ENCODE measurements at regions not wholly inside any gene's neighbourhood (a gene's known extent, or its start where the extent isn't known, plus 50 kb on each side); places are given as distances from the start of the nearest gene placed in this dataset.

- Histone ChIP-seq H3K27me3 (ENCODE audit: control insufficient read depth, insufficient read depth, low read length) (no peaks in the 10 kb centered on the region), H3K4me3 (ENCODE audit: insufficient read depth, low read depth, low read length) (no peak overlapping the region)
- no peak for DNase-seq
These were observed 350.7 kb upstream of the ZMIZ1 start for GRCh38 chr10:78718032-78718572.

GRCh38 chr10:78719276-78719675, 349.5 kb upstream of the ZMIZ1 start:
- Histone ChIP-seq H3K27me3 (ENCODE audit: control insufficient read depth, insufficient read depth, low read length) (no peaks in the 10 kb centered on the region), H3K4me3 (ENCODE audit: insufficient read depth, low read depth, low read length) (no peak overlapping the region), H3K36me3 (replicated peaks; ENCODE audit: control insufficient read depth, insufficient read depth, low read length) (no peaks in the 10 kb centered on the region)
- no peak for DNase-seq

More at GRCh38 chr10:78718032-78718572, 350.7 kb upstream of the ZMIZ1 start:
- no peaks in the 10 kb centered on the region for H3K36me3 ChIP-seq (replicated peaks; ENCODE audit: control insufficient read depth, insufficient read depth, low read length)

DNA sequence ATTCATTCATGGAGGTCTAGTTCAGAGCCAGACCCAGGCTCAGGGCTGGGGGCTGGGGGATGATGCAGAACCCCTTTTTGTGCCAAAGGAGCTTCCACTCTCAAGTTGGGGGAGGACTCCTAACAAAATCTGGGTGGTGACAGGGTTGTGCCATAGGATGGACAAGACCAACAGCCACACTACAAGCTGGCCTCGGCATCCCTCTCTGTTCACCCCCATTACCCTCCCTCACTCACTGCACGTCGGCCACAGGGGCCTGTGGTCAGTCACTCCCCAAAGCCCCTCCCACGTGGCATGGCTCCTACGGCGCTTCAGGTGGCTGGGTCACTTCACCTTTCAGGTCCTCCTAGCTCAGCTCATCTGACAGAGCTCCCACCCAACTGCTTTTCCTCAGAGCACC, 348.7 kb upstream of the ZMIZ1 start:
- no peak for DNase-seq
- Histone ChIP-seq H3K36me3 (replicated peaks; ENCODE audit: control insufficient read depth, insufficient read depth, low read length) (no peaks in the 10 kb centered on the region), H3K4me3 (ENCODE audit: insufficient read depth, low read depth, low read length) (no peak overlapping the region), H3K27me3 (ENCODE audit: control insufficient read depth, insufficient read depth, low read length) (no peaks in the 10 kb centered on the region)

DNA sequence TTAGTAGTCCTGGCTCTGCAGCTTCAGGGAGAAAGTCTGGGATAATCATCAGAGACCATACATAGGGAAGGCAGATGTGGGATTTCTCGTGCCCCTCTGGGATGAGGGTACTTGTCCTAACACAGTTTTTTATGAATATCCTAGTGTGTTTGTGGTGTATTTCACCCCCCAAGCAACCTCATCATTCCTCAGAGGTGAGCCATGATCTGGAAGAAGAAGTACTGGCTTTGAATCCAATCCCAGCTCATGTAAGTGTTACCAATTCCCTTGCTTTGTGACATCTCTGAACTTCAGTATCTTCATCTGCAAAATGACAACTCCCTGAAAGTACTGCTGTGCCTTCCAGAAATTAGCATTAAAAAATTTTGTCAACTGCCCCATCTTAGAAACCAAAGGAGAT, 347.5 kb upstream of the ZMIZ1 start:
- DNase-seq: no peak
- H3K27me3 ChIP-seq (ENCODE audit: control insufficient read depth, insufficient read depth, low read length): no peaks in the 10 kb centered on the region
- H3K36me3 ChIP-seq (replicated peaks; ENCODE audit: control insufficient read depth, insufficient read depth, low read length): no peaks in the 10 kb centered on the region
- H3K4me3 ChIP-seq (ENCODE audit: insufficient read depth, low read depth, low read length): no peak overlapping the region

- Histone ChIP-seq H3K27me3 (ENCODE audit: control insufficient read depth, insufficient read depth, low read length) (no peaks in the 10 kb centered on the region), H3K36me3 (replicated peaks; ENCODE audit: control insufficient read depth, insufficient read depth, low read length) (no peaks in the 10 kb centered on the region), H3K4me3 (ENCODE audit: insufficient read depth, low read depth, low read length) (no peak overlapping the region)
- DNase-seq: no peak
These were observed 343.9 kb upstream of the ZMIZ1 start for GRCh38 chr10:78724846-78725245.

- H3K4me3 ChIP-seq (ENCODE audit: insufficient read depth, low read depth, low read length): no peak overlapping the region
- H3K36me3 ChIP-seq (replicated peaks; ENCODE audit: control insufficient read depth, insufficient read depth, low read length): no peaks in the 10 kb centered on the region
- H3K27me3 ChIP-seq (ENCODE audit: control insufficient read depth, insufficient read depth, low read length): no peaks in the 10 kb centered on the region
- DNase-seq: no peak
These were observed 342.6 kb upstream of the ZMIZ1 start for GRCh38 chr10:78726171-78726570.

- no peak overlapping the region for H3K4me3 ChIP-seq (ENCODE audit: insufficient read depth, low read depth, low read length)
- H3K27me3 ChIP-seq (ENCODE audit: control insufficient read depth, insufficient read depth, low read length): no peaks in the 10 kb centered on the region
- no peaks in the 10 kb centered on the region for H3K36me3 ChIP-seq (replicated peaks; ENCODE audit: control insufficient read depth, insufficient read depth, low read length)
- DNase-seq: no peak
These were observed 341.5 kb upstream of the ZMIZ1 start for GRCh38 chr10:78727251-78727650.

DNA sequence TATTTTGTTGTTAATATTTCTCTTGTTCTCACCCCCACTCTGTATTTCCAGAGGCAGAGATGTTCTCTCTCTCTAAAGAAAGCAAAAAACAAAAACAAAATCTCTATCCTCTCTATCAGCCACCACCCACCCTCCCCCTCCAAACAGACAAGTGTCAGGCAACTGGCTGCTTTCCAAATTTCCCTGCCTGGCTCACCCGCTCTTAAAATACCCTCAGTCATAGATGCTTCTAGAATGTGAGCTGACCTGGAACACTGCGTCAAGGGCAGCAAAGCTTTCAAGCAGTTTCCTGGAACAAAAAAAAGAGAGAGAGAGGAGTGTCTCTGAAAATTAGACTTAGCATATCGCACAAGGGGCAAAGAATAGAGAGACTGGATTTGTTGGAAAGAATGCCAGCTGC, 341.0 kb upstream of the ZMIZ1 start:
- no peak for DNase-seq
- no peaks in the 10 kb centered on the region for H3K36me3 ChIP-seq (replicated peaks; ENCODE audit: control insufficient read depth, insufficient read depth, low read length)
- no peaks in the 10 kb centered on the region for H3K27me3 ChIP-seq (ENCODE audit: control insufficient read depth, insufficient read depth, low read length)

GRCh38 chr10:78728176-78728575, 340.6 kb upstream of the ZMIZ1 start:
- no peaks in the 10 kb centered on the region for H3K36me3 ChIP-seq (replicated peaks; ENCODE audit: control insufficient read depth, insufficient read depth, low read length)
- no peaks in the 10 kb centered on the region for H3K27me3 ChIP-seq (ENCODE audit: control insufficient read depth, insufficient read depth, low read length)
- no peak for DNase-seq
- no peak overlapping the region for H3K4me3 ChIP-seq (ENCODE audit: insufficient read depth, low read depth, low read length)

More for the DNA sequence above, 341.0 kb upstream of the ZMIZ1 start:
- no peak overlapping the region for H3K4me3 ChIP-seq (ENCODE audit: insufficient read depth, low read depth, low read length)

- Histone ChIP-seq H3K27me3 (ENCODE audit: control insufficient read depth, insufficient read depth, low read length) (no peaks in the 10 kb centered on the region), H3K4me3 (ENCODE audit: insufficient read depth, low read depth, low read length) (no peak overlapping the region)
These were observed 339.4 kb upstream of the ZMIZ1 start for GRCh38 chr10:78729366-78729765.

GRCh38 chr10:78729800-78730199, 339.0 kb upstream of the ZMIZ1 start:
- no peak for DNase-seq
- H3K27me3 ChIP-seq (ENCODE audit: control insufficient read depth, insufficient read depth, low read length): no peaks in the 10 kb centered on the region
- H3K36me3 ChIP-seq (replicated peaks; ENCODE audit: control insufficient read depth, insufficient read depth, low read length): no peaks in the 10 kb centered on the region
- no peak overlapping the region for H3K4me3 ChIP-seq (ENCODE audit: insufficient read depth, low read depth, low read length)

More at GRCh38 chr10:78729366-78729765, 339.4 kb upstream of the ZMIZ1 start:
- H3K36me3 ChIP-seq (replicated peaks; ENCODE audit: control insufficient read depth, insufficient read depth, low read length): no peaks in the 10 kb centered on the region
- no peak for DNase-seq

- H3K36me3 ChIP-seq (replicated peaks; ENCODE audit: control insufficient read depth, insufficient read depth, low read length): no peaks in the 10 kb centered on the region
- no peaks in the 10 kb centered on the region for H3K27me3 ChIP-seq (ENCODE audit: control insufficient read depth, insufficient read depth, low read length)
- H3K4me3 ChIP-seq (ENCODE audit: insufficient read depth, low read depth, low read length): no peak overlapping the region
- DNase-seq: no peak
These were observed 338.0 kb upstream of the ZMIZ1 start for GRCh38 chr10:78730754-78731153.

DNA sequence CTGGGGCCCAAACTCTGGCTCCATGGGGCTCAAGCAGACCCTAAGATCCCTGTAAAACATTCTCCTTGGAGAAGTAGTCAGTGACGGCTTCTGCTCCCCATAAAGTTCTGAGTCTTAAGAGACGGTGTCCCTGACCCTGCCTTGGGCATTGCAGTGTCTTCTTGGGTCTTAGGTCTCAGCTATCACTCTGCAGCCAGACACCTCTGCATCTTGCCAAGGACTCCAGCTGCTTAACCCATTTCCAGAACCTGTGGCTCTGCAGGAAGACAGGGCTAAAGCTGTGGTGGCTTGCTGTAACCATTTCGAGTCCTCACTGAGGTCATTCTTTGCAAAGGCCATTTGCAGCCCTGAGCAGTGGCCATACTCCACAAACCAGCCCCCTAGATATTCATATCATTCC, 337.1 kb upstream of the ZMIZ1 start:
- no peak for DNase-seq
- Histone ChIP-seq H3K36me3 (replicated peaks; ENCODE audit: control insufficient read depth, insufficient read depth, low read length) (no peaks in the 10 kb centered on the region), H3K4me3 (ENCODE audit: insufficient read depth, low read depth, low read length) (no peak overlapping the region), H3K27me3 (ENCODE audit: control insufficient read depth, insufficient read depth, low read length) (no peaks in the 10 kb centered on the region)

GRCh38 chr10:78732381-78732780, 336.4 kb upstream of the ZMIZ1 start:
- no peaks in the 10 kb centered on the region for H3K36me3 ChIP-seq (replicated peaks; ENCODE audit: control insufficient read depth, insufficient read depth, low read length)
- no peaks in the 10 kb centered on the region for H3K27me3 ChIP-seq (ENCODE audit: control insufficient read depth, insufficient read depth, low read length)
- H3K4me3 ChIP-seq (ENCODE audit: insufficient read depth, low read depth, low read length): no peak overlapping the region
- DNase-seq: no peak

GRCh38 chr10:78736926-78737630, 331.7 kb upstream of the ZMIZ1 start:
- no peak for DNase-seq
- H3K4me3 ChIP-seq (ENCODE audit: insufficient read depth, low read depth, low read length): no peak overlapping the region
- H3K27me3 ChIP-seq (ENCODE audit: control insufficient read depth, insufficient read depth, low read length): no peaks in the 10 kb centered on the region

More at GRCh38 chr10:78736926-78737630, 331.7 kb upstream of the ZMIZ1 start:
- no peaks in the 10 kb centered on the region for H3K36me3 ChIP-seq (replicated peaks; ENCODE audit: control insufficient read depth, insufficient read depth, low read length)

Data from H7 (cell line).